K562 (cell line): ENCODE measurements at regions not wholly inside any gene's neighbourhood (a gene's known extent, or its start where the extent isn't known, plus 50 kb on each side); places are given as distances from the start of the nearest gene placed in this dataset.

Experiments used
- ATAC-seq: fragments of 200-7000 bp; cut with Tn5 transposase; 3 replicates; pipeline ENCODE4 v1.9.1; 2020; ENCODE audit warnings: moderate library complexity
- BruUV-seq: library from RNA; stranded (reverse); fragments of 400-500 nt; replicated peaks from 2 replicates; lab custom pipeline; 2021; lab: Mats Ljungman, UMichigan
- CTCF ChIA-PET: fragments of 300-600 bp; formaldehyde crosslinking; extraction: SDS; loops from one replicate; lab custom pipeline; 2021; ENCODE audit warnings: low intra/inter-chr PET ratio; lab: Yijun Ruan, JAX
- POLR2A ChIA-PET: fragments of 300-600, 350-650 bp; sonication (Branson Sonifier 250); formaldehyde crosslinking; extraction: SDS; loops from one replicate; lab custom pipeline; 2021; ENCODE audit warnings: antibody characterized with exemption, inconsistent platforms; lab: Yijun Ruan, JAX
- DNase-seq, 4 experiments: peaks; one replicate each; pipeline versions ENCODE4 v3.0.0 to v3.0.0-alpha.2; 2011 to 2018; ENCODE audit warnings: low spot score in 3 of 4, mixed read lengths in 3 of 4; ENCODE audit errors: extremely low read depth in 1 of 4
- FAIRE-seq: peaks from 2 replicates; lab custom pipeline; 2011; peaks lifted over from hg19 to GRCh38; lab: Jason Lieb, UNC
- H2AFZ ChIP-seq: 2 replicates; pipeline ENCODE4 v1.6.0; 2011; ENCODE audit warnings: low read depth, low read length, control low read depth, inconsistent platforms
- H3K27ac ChIP-seq: fragments of 200-600 bp; 3 replicates; pipeline ENCODE4 v1.8.0; 2011; ENCODE audit warnings: low read depth, mild to moderate bottlenecking, control low read depth, inconsistent platforms, low read length, moderate library complexity, mixed read lengths; ENCODE audit errors: extremely low read depth
- H3K27me3 ChIP-seq, 2 experiments: fragments of 300-600 bp in 1 of 2; 2 replicates in 1 of 2; 3 replicates in 1 of 2; pipeline versions ENCODE4 v1.6.0 to v1.8.0; 2011; ENCODE audit warnings: inconsistent platforms in 2 of 2, low read length in 2 of 2, mild to moderate bottlenecking in 1 of 2, mixed read lengths in 1 of 2, moderate library complexity in 1 of 2; ENCODE audit not compliant: control insufficient read depth in 2 of 2, insufficient read depth in 2 of 2
- H3K36me3 ChIP-seq: fragments of 300-600 bp; 3 replicates; pipeline ENCODE4 v1.8.0; 2011; ENCODE audit warnings: mild to moderate bottlenecking, low read length, inconsistent platforms; ENCODE audit not compliant: control insufficient read depth, insufficient read depth
- H3K4me1 ChIP-seq, 2 experiments: fragments of 200-600 bp in 1 of 2; replicated peaks in 1 of 2; 2 replicates in 1 of 2; 3 replicates in 1 of 2; pipeline versions ENCODE4 v1.5.1 to v1.8.0; 2011; ENCODE audit warnings: inconsistent platforms in 2 of 2, low read length in 2 of 2, mild to moderate bottlenecking in 1 of 2, mixed read lengths in 1 of 2, moderate library complexity in 1 of 2; ENCODE audit not compliant: control insufficient read depth in 2 of 2, insufficient read depth in 2 of 2
- H3K4me2 ChIP-seq: 2 replicates; pipeline ENCODE4 v1.6.1; 2011; ENCODE audit warnings: low read length, control low read depth, inconsistent platforms, mixed read lengths; ENCODE audit not compliant: insufficient read depth
- H3K4me3 ChIP-seq: fragments of 200-600 bp; sonication (generic), shearing (Covaris generic); 2 replicates; pipeline ENCODE4 v1.5.1; 2016; ENCODE audit warnings: control low read depth, inconsistent platforms
- H3K79me2 ChIP-seq: fragments of 200-600 bp; 3 replicates; pipeline ENCODE4 v1.8.0; 2011; ENCODE audit warnings: low read length, inconsistent platforms; ENCODE audit not compliant: control insufficient read depth, insufficient read depth
- H3K9ac ChIP-seq, 2 experiments: 2 replicates each; pipeline versions ENCODE4 v1.6.0 to v1.6.1; 2011; ENCODE audit warnings: low read depth in 2 of 2, low read length in 2 of 2, control low read depth in 1 of 2, inconsistent platforms in 1 of 2, mild to moderate bottlenecking in 1 of 2, mixed read lengths in 1 of 2; ENCODE audit not compliant: insufficient read depth in 1 of 2
- H3K9me1 ChIP-seq: one replicate; pipeline ENCODE4 v1.6.0; 2011; ENCODE audit warnings: inconsistent platforms, mild to moderate bottlenecking, low read length, moderate library complexity; ENCODE audit not compliant: control insufficient read depth, insufficient read depth
- H3K9me3 ChIP-seq: replicated peaks from 2 replicates; pipeline ENCODE4 v1.5.1; 2011; ENCODE audit warnings: low read depth, low read length, inconsistent platforms; ENCODE audit not compliant: control insufficient read depth, insufficient read depth
- H4K20me1 ChIP-seq: replicated peaks from 2 replicates; pipeline ENCODE4 v1.6.1; 2011; ENCODE audit warnings: low read length, inconsistent platforms, mixed read lengths; ENCODE audit not compliant: control insufficient read depth, insufficient read depth
- BDP1 ChIP-seq: IDR thresholded peaks from 3 replicates; pipeline ENCODE4 v1.6.1; 2011; ENCODE audit not compliant: insufficient read length, insufficient read depth
- ETS2 ChIP-seq: IDR thresholded peaks from 2 replicates; pipeline ENCODE4 v1.6.1; 2016; ENCODE audit warnings: borderline replicate concordance, missing genetic modification characterization, mild to moderate bottlenecking, moderate library complexity, missing compliant biosample characterization; ENCODE audit not compliant: poor library complexity, severe bottlenecking
- GTF2E2 ChIP-seq: fragments of 200-800 bp; sonication (Bioruptor generic); IDR thresholded peaks from 2 replicates; pipeline ENCODE4 v1.6.1; 2016; ENCODE audit warnings: missing genetic modification characterization, missing compliant biosample characterization
- HMGN3 ChIP-seq: IDR thresholded peaks from 2 replicates; pipeline ENCODE4 v1.6.1; 2011; ENCODE audit warnings: borderline replicate concordance, low read depth, mild to moderate bottlenecking, mixed read lengths, low read length; ENCODE audit not compliant: insufficient read length; ENCODE audit errors: extremely low read depth
- MTA3 ChIP-seq: fragments of 450-650 bp; formaldehyde crosslinking; IDR thresholded peaks from 2 replicates; pipeline ENCODE4 v1.6.1; 2017; ENCODE audit warnings: mild to moderate bottlenecking, borderline replicate concordance
- NCOA6 ChIP-seq: fragments of 450-650 bp; IDR thresholded peaks from 2 replicates; pipeline ENCODE4 v1.6.1; 2017; ENCODE audit warnings: mild to moderate bottlenecking
- SAP30 ChIP-seq: fragments of 200-600 bp; sonication (generic); IDR thresholded peaks from 2 replicates; pipeline ENCODE4 v1.6.1; 2012; ENCODE audit warnings: borderline replicate concordance, low read depth, mild to moderate bottlenecking, moderate library complexity, low read length, control low read depth, inconsistent platforms; ENCODE audit not compliant: insufficient read depth, poor library complexity, severe bottlenecking
- SIN3B ChIP-seq: fragments of 450-650 bp; IDR thresholded peaks from 2 replicates; pipeline ENCODE4 v1.6.1; 2017; ENCODE audit warnings: low read depth, mild to moderate bottlenecking, moderate library complexity
- ZNF174 ChIP-seq: fragments of 250-450 bp; sonication (Bioruptor Pico); IDR thresholded peaks from 2 replicates; pipeline ENCODE4 v1.4.0; 2020; ENCODE audit warnings: mild to moderate bottlenecking
- ZNF224 ChIP-seq: sonication (generic); formaldehyde crosslinking; IDR thresholded peaks from 2 replicates; pipeline ENCODE4 v1.8.0; 2022; ENCODE audit warnings: mild to moderate bottlenecking, missing genetic modification reagents
- ZNF431 ChIP-seq: sonication (generic); formaldehyde crosslinking; IDR thresholded peaks from 2 replicates; pipeline ENCODE4 v1.8.0; 2022; ENCODE audit warnings: mild to moderate bottlenecking, missing genetic modification reagents
- WGBS: fragments of 100-300 bp; shearing (Covaris generic); methylation state at CpG from one replicate; pipeline ENCODE4 v1.1.6; 2016; ENCODE audit warnings: low coverage, mixed read lengths; ENCODE audit not compliant: insufficient coverage; ENCODE audit errors: missing lambda C conversion rate; 5-methylcytosine and 5-hydroxymethylcytosine counted together
- in situ Hi-C: fragments of 300-500 bp; cut with MboI; formaldehyde crosslinking; loops from 4 replicates; pipeline ENCODE4 v1.15.0; 2018; ENCODE audit warnings: inconsistent platforms, mixed read lengths
- intact Hi-C: fragments of 100-400 bp; cut with micrococcal nuclease; formaldehyde crosslinking; loops from 2 replicates; pipeline ENCODE4 v1.14.2; 2022
- TF ChIP-seq, protein P1 (sequence below): IDR thresholded peaks from 2 replicates; pipeline ENCODE4 v1.6.1; 2011; ENCODE audit warnings: borderline replicate concordance, low read depth, mild to moderate bottlenecking, moderate library complexity, low read length; ENCODE audit not compliant: insufficient read depth, poor library complexity, severe bottlenecking
- TF ChIP-seq, protein P2 (sequence below): fragments of 250-450 bp; sonication (Bioruptor Pico); IDR thresholded peaks from 2 replicates; pipeline ENCODE4 v1.5.0; 2021; ENCODE audit warnings: mild to moderate bottlenecking, borderline replicate concordance

DNA sequence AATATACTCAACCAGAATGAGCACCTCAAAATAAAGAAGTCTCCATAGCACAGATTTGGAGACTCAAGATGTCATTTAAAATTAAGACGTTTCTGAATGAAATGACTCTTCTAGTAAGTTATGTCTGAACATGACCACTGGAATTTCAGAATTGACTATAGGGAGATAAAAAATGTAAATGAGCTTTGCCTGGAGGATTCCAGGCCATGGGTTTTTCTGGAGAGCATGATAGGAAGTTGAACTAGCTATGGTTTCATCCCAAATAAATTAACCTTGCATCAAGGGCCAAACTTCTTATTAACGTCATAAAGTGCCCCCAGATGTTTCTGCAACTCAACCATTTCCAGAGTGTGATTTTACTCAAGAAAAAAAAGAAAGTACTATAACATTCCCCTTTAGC is 222.6 kb upstream of the NR2F2 start (continued):
- TF ChIP-seq, protein P1, sequence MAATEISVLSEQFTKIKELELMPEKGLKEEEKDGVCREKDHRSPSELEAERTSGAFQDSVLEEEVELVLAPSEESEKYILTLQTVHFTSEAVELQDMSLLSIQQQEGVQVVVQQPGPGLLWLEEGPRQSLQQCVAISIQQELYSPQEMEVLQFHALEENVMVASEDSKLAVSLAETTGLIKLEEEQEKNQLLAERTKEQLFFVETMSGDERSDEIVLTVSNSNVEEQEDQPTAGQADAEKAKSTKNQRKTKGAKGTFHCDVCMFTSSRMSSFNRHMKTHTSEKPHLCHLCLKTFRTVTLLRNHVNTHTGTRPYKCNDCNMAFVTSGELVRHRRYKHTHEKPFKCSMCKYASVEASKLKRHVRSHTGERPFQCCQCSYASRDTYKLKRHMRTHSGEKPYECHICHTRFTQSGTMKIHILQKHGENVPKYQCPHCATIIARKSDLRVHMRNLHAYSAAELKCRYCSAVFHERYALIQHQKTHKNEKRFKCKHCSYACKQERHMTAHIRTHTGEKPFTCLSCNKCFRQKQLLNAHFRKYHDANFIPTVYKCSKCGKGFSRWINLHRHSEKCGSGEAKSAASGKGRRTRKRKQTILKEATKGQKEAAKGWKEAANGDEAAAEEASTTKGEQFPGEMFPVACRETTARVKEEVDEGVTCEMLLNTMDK: no peak
- TF ChIP-seq SIN3B: no peak
- TF ChIP-seq HMGN3: no peak

DNA sequence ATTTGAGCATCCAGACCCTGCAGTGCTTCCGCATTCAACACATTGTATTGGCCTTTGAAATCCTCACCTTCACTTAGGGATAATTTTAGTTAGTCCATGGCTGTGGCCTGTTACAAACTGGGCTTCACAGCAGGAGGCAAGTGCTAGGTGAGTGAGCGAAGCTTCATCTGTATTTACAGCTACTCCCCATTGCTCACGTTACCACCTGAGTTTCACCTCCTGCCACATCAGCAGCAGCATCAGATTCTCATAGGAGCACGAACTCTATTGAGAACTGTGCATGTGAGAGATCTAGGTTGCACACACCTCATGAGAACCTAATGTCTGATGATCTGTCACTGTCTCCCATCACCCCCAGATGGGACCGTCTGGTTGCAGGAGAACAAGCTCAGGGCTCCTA is 222.1 kb upstream of the NR2F2 start:
- WGBS: 82% methylated on average over 5 of the region's 5 CpGs
- POLR2A ChIA-PET: no interaction called here
- no peak for TF ChIP-seq BDP1
- TF ChIP-seq ZNF174 (CRISPR knock-in tag): no peak
- TF ChIP-seq MTA3: no peak
- TF ChIP-seq, protein P2, sequence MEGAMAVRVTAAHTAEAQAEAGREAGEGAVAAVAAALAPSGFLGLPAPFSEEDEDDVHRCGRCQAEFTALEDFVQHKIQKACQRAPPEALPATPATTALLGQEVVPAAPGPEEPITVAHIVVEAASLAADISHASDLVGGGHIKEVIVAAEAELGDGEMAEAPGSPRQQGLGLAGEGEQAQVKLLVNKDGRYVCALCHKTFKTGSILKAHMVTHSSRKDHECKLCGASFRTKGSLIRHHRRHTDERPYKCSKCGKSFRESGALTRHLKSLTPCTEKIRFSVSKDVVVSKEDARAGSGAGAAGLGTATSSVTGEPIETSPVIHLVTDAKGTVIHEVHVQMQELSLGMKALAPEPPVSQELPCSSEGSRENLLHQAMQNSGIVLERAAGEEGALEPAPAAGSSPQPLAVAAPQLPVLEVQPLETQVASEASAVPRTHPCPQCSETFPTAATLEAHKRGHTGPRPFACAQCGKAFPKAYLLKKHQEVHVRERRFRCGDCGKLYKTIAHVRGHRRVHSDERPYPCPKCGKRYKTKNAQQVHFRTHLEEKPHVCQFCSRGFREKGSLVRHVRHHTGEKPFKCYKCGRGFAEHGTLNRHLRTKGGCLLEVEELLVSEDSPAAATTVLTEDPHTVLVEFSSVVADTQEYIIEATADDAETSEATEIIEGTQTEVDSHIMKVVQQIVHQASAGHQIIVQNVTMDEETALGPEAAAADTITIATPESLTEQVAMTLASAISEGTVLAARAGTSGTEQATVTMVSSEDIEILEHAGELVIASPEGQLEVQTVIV (CRISPR knock-in tag): no peak
- no peak for TF ChIP-seq GTF2E2 (tag)
- no peak for TF ChIP-seq NCOA6
- TF ChIP-seq SAP30: no peak
- no peak for TF ChIP-seq ZNF224 (CRISPR knock-in tag)
- no peak for TF ChIP-seq ZNF431 (CRISPR knock-in tag)
- no peak for TF ChIP-seq ETS2

More for the DNA sequence above, 222.1 kb upstream of the NR2F2 start:
- Histone ChIP-seq H3K4me3 (no peak overlapping the region), H2AFZ (no peak overlapping the region), H3K9me3 (no peaks in the 10 kb centered on the region), H3K4me2 (no peak overlapping the region), H3K9me1 (no peaks in the 10 kb centered on the region), H3K27ac (no peak overlapping the region), H3K27me3 (no peaks in the 10 kb centered on the region), H3K36me3 (no peaks in the 10 kb centered on the region; the same call in 2 of the 3 replicates), H3K9ac (no peak overlapping the region), H4K20me1 (no peaks in the 10 kb centered on the region), H3K79me2 (no peaks in the 10 kb centered on the region), H3K4me1 (0 out of 5 replicates have a peak, but pooled peaks cover 0 to 4% of the 10 kb centered on the region in 2 experiments)
- BruUV-seq: no TSS peak
- CTCF ChIA-PET: no interaction called here
- FAIRE-seq: no peak
- in situ Hi-C loops (no loop called here), intact Hi-C loops (no loop called here)
- DNase-seq: no peak
- no peak for ATAC-seq
